ENCODE measurements at regions not wholly inside any gene's neighbourhood (a gene's known extent, or its start where the extent isn't known, plus 50 kb on each side); places are given as distances from the start of the nearest gene placed in this dataset.

GRCh38 chr2:204177977-204178522 is 241.5 kb downstream of the ICOS start:
- H3K4me3 ChIP-seq: no peak overlapping the region
- no peaks in the 10 kb centered on the region for H3K9me3 ChIP-seq
- H3K4me1 ChIP-seq (replicated peaks): no peaks in the 10 kb centered on the region
- no peak overlapping the region for H3K27ac ChIP-seq
- intact Hi-C loops (cut with DNase I): no loop called here
- H3K36me3 ChIP-seq: no peaks in the 10 kb centered on the region
- TF ChIP-seq POLR2A (IDR thresholded peaks at IDR 0.05) (no peak), CTCF (IDR thresholded peaks at IDR 0.05) (peak; percentile 26 to 53 (median 36))
- H3K27me3 ChIP-seq (replicated peaks; ENCODE audit: insufficient read depth): no peaks in the 10 kb centered on the region
- peak; percentile 10 for DNase-seq (ENCODE audit: low spot score)
- WGBS: 60% methylated on average over 3 of the region's 3 CpGs

GRCh38 chr2:204180649-204181048 is 244.1 kb downstream of the ICOS start:
- no peak overlapping the region for H3K27ac ChIP-seq
- H3K27me3 ChIP-seq (replicated peaks; ENCODE audit: insufficient read depth): no peaks in the 10 kb centered on the region
- no peaks in the 10 kb centered on the region for H3K9me3 ChIP-seq
- TF ChIP-seq POLR2AphosphoS5 (IDR thresholded peaks at IDR 0.05): no peak
- TF ChIP-seq CTCF (IDR thresholded peaks at IDR 0.05): no peak
- TF ChIP-seq POLR2A (IDR thresholded peaks at IDR 0.05): no peak
- no peak for DNase-seq (ENCODE audit: low spot score)
- intact Hi-C loops (cut with DNase I): no loop called here
- WGBS: 73% methylated on average over 1 of the region's 1 CpG
- H3K36me3 ChIP-seq: no peaks in the 10 kb centered on the region
- no peaks in the 10 kb centered on the region for H3K4me1 ChIP-seq (replicated peaks)
- H3K4me3 ChIP-seq: no peak overlapping the region

GRCh38 chr2:204183608-204184007 is 247.0 kb downstream of the ICOS start:
- DNase-seq (ENCODE audit: low spot score): peak; percentile 16
- intact Hi-C loops (cut with DNase I): no loop called here
- TF ChIP-seq POLR2AphosphoS5 (IDR thresholded peaks at IDR 0.05) (peak; percentile 76), CTCF (IDR thresholded peaks at IDR 0.05) (no peak), POLR2A (IDR thresholded peaks at IDR 0.05) (no peak)

GRCh38 chr2:204184226-204184625 is 247.7 kb downstream of the ICOS start:
- no peak for DNase-seq (ENCODE audit: low spot score)
- TF ChIP-seq POLR2A (IDR thresholded peaks at IDR 0.05) (no peak), POLR2AphosphoS5 (IDR thresholded peaks at IDR 0.05) (no peak), CTCF (IDR thresholded peaks at IDR 0.05) (no peak)
- H3K4me3 ChIP-seq: no peak overlapping the region
- no peak overlapping the region for H3K27ac ChIP-seq
- no peaks in the 10 kb centered on the region for H3K36me3 ChIP-seq
- WGBS: 69% methylated on average over 4 of the region's 4 CpGs
- no peaks in the 10 kb centered on the region for H3K9me3 ChIP-seq
- intact Hi-C loops (cut with DNase I): no loop called here
- H3K27me3 ChIP-seq (replicated peaks; ENCODE audit: insufficient read depth): no peaks in the 10 kb centered on the region
- H3K4me1 ChIP-seq (replicated peaks): no peaks in the 10 kb centered on the region

More at GRCh38 chr2:204183608-204184007, 247.0 kb downstream of the ICOS start:
- Histone ChIP-seq H3K27me3 (replicated peaks; ENCODE audit: insufficient read depth) (no peaks in the 10 kb centered on the region), H3K4me3 (no peak overlapping the region), H3K9me3 (no peaks in the 10 kb centered on the region), H3K27ac (no peak overlapping the region), H3K4me1 (replicated peaks) (no peaks in the 10 kb centered on the region), H3K36me3 (no peaks in the 10 kb centered on the region)
- 27% methylated on average over 4 of the region's 4 CpGs for WGBS

GRCh38 chr2:204187229-204188083 is 250.9 kb downstream of the ICOS start:
- Histone ChIP-seq H3K9me3 (no peaks in the 10 kb centered on the region), H3K4me3 (no peak overlapping the region), H3K27me3 (replicated peaks; ENCODE audit: insufficient read depth) (no peaks in the 10 kb centered on the region), H3K36me3 (no peaks in the 10 kb centered on the region), H3K4me1 (replicated peaks) (no peaks in the 10 kb centered on the region), H3K27ac (no peak overlapping the region)
- WGBS: 74% methylated on average over 4 of the region's 4 CpGs
- DNase-seq (ENCODE audit: low spot score): no peak
- TF ChIP-seq CTCF (IDR thresholded peaks at IDR 0.05): no peak
- TF ChIP-seq POLR2A (IDR thresholded peaks at IDR 0.05): no peak
- no peak for TF ChIP-seq POLR2AphosphoS5 (IDR thresholded peaks at IDR 0.05)
- intact Hi-C loops (cut with DNase I): no loop called here

Measured in prostate gland (tissue), 2 donors.